SK-N-SH (cell line): ENCODE measurements at regions not wholly inside any gene's neighbourhood (a gene's known extent, or its start where the extent isn't known, plus 50 kb on each side); places are given as distances from the start of the nearest gene placed in this dataset.

Source experiments
- JUND ChIP-seq: IDR thresholded peaks from 2 replicates; pipeline ENCODE4 v1.4.0; 2012
- MXI1 ChIP-seq: IDR thresholded peaks from 2 replicates; pipeline ENCODE4 v1.6.1; 2012; ENCODE audit warnings: mild to moderate bottlenecking, low read depth, low read length, improper control_type of control experiment
- POLR2AphosphoS5 ChIP-seq: IDR thresholded peaks from 2 replicates; pipeline ENCODE4 v1.6.1; 2012; ENCODE audit warnings: low read depth, low read length
- RAD21 ChIP-seq: IDR thresholded peaks from 2 replicates; pipeline ENCODE4 v1.6.1; 2012; ENCODE audit warnings: mild to moderate bottlenecking, low read length
- RCOR1 ChIP-seq: fragments of 150-350 bp; IDR thresholded peaks from 2 replicates; pipeline ENCODE4 v1.6.1; 2017; ENCODE audit warnings: antibody characterized with exemption, low read length
- TAF1 ChIP-seq: IDR thresholded peaks from 2 replicates; pipeline ENCODE4 v1.6.1; 2012; ENCODE audit warnings: low read depth, mild to moderate bottlenecking, low read length, moderate library complexity, borderline replicate concordance
- TF ChIP-seq, protein P1 (sequence below): fragments of 200-600 bp; sonication (generic); IDR thresholded peaks from 2 replicates; pipeline ENCODE4 v1.6.1; 2017; ENCODE audit warnings: antibody characterized with exemption, mild to moderate bottlenecking, moderate library complexity

DNA sequence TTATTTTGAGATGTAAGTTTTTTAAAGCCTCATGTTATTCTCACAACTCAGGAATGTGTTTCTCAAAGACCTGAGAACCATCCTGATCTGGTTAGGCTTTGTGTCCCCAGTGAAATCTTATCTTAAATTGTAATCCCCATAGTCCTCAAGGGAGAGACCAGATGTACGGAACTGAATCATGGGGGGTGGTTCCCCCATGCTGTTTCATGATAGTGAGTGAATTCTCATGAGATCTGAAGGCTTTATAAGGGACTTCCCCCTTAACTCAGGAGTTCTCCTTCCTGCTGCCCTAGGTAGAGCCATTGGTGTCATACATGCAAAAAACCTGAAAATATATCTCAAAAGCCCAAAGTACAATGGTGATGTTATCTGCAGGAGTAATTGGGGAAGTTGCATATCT lies 836.7 kb downstream of the CBLN2 start:
- TF ChIP-seq, protein P1, sequence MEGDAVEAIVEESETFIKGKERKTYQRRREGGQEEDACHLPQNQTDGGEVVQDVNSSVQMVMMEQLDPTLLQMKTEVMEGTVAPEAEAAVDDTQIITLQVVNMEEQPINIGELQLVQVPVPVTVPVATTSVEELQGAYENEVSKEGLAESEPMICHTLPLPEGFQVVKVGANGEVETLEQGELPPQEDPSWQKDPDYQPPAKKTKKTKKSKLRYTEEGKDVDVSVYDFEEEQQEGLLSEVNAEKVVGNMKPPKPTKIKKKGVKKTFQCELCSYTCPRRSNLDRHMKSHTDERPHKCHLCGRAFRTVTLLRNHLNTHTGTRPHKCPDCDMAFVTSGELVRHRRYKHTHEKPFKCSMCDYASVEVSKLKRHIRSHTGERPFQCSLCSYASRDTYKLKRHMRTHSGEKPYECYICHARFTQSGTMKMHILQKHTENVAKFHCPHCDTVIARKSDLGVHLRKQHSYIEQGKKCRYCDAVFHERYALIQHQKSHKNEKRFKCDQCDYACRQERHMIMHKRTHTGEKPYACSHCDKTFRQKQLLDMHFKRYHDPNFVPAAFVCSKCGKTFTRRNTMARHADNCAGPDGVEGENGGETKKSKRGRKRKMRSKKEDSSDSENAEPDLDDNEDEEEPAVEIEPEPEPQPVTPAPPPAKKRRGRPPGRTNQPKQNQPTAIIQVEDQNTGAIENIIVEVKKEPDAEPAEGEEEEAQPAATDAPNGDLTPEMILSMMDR: no peak
- no peak for TF ChIP-seq JUND
- no peak for TF ChIP-seq POLR2AphosphoS5
- TF ChIP-seq TAF1: no peak
- TF ChIP-seq MXI1: no peak
- no peak for TF ChIP-seq RCOR1
- TF ChIP-seq RAD21: no peak
